ENCODE measurements at regions not wholly inside any gene's neighbourhood (a gene's known extent, or its start where the extent isn't known, plus 50 kb on each side); places are given as distances from the start of the nearest gene placed in this dataset.

DNA sequence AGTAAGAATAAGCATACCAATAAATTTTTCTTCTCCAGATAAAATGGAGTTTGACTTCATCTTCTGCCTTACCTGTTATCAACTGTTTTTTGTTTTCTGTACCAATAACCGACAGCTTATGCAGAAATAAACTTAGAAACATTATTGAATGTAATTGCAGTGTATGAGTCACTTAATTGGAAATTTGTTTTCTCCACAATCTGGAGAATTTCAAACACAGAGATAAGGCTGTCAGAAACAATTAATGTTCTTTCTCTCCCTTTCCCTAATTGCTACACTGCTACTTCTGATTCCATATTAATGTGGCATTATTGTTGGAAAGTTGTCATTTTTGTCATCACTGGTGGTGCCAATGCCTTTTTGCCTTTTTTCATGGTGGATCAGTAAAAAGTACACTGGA lies 180.3 kb downstream of the SLCO4C1 start:
- TF ChIP-seq POLR2A (IDR thresholded peaks at IDR 0.05): no peak
- TF ChIP-seq, protein P1, sequence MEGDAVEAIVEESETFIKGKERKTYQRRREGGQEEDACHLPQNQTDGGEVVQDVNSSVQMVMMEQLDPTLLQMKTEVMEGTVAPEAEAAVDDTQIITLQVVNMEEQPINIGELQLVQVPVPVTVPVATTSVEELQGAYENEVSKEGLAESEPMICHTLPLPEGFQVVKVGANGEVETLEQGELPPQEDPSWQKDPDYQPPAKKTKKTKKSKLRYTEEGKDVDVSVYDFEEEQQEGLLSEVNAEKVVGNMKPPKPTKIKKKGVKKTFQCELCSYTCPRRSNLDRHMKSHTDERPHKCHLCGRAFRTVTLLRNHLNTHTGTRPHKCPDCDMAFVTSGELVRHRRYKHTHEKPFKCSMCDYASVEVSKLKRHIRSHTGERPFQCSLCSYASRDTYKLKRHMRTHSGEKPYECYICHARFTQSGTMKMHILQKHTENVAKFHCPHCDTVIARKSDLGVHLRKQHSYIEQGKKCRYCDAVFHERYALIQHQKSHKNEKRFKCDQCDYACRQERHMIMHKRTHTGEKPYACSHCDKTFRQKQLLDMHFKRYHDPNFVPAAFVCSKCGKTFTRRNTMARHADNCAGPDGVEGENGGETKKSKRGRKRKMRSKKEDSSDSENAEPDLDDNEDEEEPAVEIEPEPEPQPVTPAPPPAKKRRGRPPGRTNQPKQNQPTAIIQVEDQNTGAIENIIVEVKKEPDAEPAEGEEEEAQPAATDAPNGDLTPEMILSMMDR (IDR thresholded peaks at IDR 0.05): no peak

Measured in adrenal gland (tissue), 5 donors.